ENCODE measurements at regions not wholly inside any gene's neighbourhood (a gene's known extent, or its start where the extent isn't known, plus 50 kb on each side); places are given as distances from the start of the nearest gene placed in this dataset.

DNA sequence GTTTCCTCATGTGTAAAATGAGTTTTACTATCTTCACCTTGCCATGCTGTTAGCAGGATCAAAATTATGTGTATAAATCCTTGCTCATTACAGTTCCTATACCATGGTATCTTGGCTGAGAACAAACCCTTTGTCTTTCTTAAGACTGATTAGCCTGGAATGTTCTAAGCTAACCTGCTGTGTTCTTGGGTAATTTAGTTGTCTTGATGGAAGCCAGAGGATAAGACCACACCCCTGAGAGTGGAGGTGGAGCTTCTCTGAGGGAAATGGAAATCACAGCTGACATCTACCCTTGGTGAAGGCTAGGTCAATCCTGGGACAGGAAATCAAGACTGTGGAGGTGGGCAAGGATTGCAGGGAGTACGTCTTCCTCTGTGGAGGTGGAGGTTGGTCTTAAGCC is 206.1 kb upstream of the ARHGAP20 start:
- TF ChIP-seq CTCF (IDR thresholded peaks at IDR 0.05 in 2 of 3, conservative IDR thresholded peaks at IDR 0.05 in 1 of 3; ENCODE audit: borderline replicate concordance in 1 of 3, insufficient read depth in 1 of 3, low read depth in 2 of 3, low read length in 2 of 3) = no peak
- TF ChIP-seq RAD21 (IDR thresholded peaks at IDR 0.05; ENCODE audit: low read depth) = no peak
- no peak for TF ChIP-seq EZH2 (IDR thresholded peaks at IDR 0.05)
